Breast epithelium (tissue), 3 donors: ENCODE measurements at regions not wholly inside any gene's neighbourhood (a gene's known extent, or its start where the extent isn't known, plus 50 kb on each side); places are given as distances from the start of the nearest gene placed in this dataset.

ENCODE experiments used
- POLR2A ChIP-seq: fragments of 450-650 bp; IDR thresholded peaks from one replicate; pipeline ENCODE4 v1.6.1; 2016; ENCODE audit warnings: antibody characterized with exemption, mild to moderate bottlenecking, moderate library complexity
- POLR2AphosphoS5 ChIP-seq, 3 donors: sonication (generic); formaldehyde crosslinking; IDR thresholded peaks; one replicate each; pipeline ENCODE4 v1.6.1; 2017; ENCODE audit warnings: antibody characterized with exemption in 3 of 3
- TF ChIP-seq, protein P1 (sequence below), 3 donors: fragments of 450-650 bp; IDR thresholded peaks; one replicate each; pipeline ENCODE4 v1.5.1; 2016 to 2017; ENCODE audit warnings: antibody characterized with exemption in 3 of 3, mild to moderate bottlenecking in 3 of 3, moderate library complexity in 3 of 3

DNA sequence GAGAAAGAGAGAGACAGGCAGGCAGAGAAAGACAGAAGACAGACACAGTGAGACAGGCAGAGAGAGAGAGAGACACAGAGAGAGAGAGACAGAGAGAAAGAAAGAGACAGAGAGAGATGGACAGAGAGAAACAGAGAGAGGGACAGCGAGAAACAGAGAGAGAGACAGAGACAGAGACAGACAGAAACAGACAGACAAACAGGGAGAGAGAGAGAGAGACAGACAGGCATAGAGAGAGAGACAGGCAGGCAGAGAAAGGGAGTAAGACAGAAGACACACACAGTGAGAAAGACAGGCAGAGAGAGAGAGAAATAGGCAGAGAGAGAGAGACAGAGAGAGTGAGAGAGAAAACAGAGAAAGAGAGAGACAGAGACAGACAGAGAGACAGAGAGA, 105.3 kb upstream of the ANKRD30BL start:
- TF ChIP-seq, protein P1, sequence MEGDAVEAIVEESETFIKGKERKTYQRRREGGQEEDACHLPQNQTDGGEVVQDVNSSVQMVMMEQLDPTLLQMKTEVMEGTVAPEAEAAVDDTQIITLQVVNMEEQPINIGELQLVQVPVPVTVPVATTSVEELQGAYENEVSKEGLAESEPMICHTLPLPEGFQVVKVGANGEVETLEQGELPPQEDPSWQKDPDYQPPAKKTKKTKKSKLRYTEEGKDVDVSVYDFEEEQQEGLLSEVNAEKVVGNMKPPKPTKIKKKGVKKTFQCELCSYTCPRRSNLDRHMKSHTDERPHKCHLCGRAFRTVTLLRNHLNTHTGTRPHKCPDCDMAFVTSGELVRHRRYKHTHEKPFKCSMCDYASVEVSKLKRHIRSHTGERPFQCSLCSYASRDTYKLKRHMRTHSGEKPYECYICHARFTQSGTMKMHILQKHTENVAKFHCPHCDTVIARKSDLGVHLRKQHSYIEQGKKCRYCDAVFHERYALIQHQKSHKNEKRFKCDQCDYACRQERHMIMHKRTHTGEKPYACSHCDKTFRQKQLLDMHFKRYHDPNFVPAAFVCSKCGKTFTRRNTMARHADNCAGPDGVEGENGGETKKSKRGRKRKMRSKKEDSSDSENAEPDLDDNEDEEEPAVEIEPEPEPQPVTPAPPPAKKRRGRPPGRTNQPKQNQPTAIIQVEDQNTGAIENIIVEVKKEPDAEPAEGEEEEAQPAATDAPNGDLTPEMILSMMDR (IDR thresholded peaks at IDR 0.05): no peak
- TF ChIP-seq POLR2AphosphoS5 (IDR thresholded peaks at IDR 0.05): no peak
- no peak for TF ChIP-seq POLR2A
